ENCODE measurements at regions not wholly inside any gene's neighbourhood (a gene's known extent, or its start where the extent isn't known, plus 50 kb on each side); places are given as distances from the start of the nearest gene placed in this dataset.

DNA sequence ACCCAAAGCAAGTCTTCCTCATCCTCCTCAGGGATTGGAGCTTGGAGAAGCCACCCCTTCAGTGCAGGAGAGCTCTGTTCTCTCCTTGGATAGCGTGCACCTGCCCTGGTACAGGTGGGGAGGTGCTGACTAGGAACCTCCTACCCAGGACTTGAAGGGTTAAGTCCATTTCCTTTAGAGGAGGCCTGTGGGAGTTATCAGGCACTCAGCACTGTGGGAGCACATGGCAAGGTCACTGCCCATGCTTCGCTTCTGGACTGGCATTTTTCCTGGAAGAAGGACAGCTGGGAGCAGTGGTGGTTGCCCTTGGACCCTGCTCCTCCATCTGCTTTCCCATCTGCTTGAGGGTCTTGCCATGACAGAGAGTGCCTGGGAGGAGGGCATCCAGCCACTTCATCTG is 142.8 kb downstream of the CXCL12 start:
- DNase-seq (ENCODE audit: low read depth) = no peak

DNA sequence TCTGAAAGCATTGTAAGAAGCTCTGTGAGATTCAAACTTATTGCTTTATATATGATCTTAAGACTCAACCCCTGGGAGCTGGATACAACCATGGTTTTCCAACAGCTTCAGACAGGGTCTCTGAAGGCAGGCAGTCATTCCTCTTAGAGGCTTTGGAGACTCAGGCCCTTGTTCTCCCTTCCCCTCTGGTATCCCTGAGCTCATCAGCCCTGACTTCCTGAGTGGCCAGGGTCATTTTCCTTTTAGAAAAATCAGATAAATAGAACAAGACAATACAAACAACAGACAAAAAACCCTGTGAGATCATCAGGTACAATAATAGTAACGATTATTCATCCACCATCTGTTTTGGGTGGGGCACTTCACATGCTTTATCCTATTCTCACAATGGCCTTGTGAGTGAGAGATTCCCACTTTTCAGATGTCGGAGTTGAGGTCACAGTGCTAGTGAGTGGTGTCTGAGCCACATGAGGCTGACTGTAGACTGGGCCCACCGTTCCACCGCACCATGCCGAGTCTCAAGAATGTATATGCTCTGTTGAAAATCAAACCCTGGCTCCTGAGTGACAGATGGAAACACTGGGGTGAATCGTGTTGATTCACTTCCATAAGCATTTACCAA is 144.2 kb downstream of the CXCL12 start:
- DNase-seq (ENCODE audit: low read depth) = no peak

DNA sequence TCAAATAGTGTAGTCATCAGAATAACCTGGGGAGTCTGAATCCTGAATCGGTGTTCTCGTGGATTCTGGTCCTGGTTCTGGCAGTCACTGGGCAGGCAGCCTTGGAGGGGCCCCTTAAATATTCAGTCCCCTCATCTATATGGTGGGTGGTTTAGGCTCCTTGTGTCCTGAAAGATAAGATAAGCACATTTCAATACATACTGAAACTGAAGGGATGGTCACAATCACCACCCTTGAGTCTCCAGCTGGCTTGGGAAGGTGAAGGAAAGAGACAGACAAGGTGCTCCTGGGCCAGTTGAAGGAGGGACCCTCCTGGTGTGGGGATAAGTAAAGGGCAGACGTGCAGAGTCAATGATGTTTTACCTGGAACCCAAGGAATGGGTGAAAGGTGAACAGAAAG is 146.7 kb downstream of the CXCL12 start:
- no peak for DNase-seq (ENCODE audit: low read depth)

DNA sequence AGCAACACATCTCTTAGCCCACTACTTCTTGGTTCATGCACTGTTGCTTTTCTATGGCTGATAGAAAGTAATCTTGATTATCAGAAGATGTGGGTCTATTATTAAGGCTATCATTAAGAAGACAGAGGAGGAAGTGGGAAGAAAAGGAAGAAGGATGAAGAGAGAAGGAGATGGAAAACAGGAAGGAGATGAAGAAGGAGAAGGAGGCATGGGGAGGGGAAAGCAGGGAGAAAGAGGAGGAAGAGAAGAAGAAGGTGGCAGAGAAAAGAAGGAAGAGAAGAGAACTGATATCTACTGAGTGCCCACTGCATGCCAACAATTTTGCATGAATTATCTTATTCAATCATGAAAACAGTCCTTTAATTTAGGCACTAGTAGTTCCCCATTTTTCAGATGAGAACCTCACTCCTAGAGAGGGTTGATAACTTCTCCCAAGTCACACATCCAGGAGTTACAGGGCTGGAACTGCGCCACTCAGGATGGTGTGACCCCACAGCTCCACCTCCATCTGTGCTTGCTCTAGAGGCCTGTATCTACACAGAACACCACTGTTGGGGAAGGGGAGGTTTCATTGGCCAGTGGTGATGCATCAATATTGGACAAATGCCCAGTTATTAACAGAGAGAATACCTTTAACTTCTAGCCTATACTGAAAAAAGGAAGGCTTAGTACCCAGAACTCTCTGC is 147.4 kb downstream of the CXCL12 start:
- no peak for DNase-seq (ENCODE audit: low read depth)

DNA sequence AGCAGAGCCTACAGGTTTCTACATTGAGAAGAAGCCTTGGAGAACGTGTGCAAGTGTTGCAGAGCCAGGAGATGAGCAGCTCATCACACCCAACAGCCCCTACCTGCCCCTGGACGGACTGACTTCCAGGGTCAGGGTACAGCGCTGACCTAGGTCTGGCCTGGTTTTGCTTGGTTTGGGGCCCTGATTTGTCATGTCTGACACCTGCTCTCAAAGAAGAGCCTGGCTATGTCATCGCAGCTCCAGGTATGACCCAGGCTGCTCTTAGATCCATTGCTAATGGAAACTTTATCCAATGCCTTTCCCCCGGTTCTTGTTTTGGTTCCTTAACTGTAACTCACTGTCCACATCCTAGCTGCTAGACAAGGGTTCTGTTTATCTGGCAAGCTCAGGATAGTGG is 149.5 kb downstream of the CXCL12 start:
- no peak for DNase-seq (ENCODE audit: low read depth)

DNA sequence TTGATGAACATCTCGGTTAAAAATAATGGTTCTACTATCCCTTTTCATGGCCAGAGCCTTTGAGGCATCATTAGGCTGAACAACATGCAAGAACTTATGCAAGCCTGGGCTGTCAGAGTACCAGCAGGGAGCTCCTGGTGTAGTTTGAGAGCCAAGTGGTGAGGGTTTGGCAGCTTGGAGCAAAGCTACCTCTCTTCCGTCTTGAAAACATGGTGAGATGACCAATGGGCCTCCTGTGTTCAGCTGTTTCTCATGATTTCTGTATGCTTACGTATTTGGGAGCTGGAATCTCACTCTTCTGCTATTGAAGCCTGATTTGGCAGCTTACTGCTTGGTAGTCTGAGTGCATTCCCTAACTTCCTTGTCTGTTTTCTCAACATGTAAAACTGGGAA is 150.4 kb downstream of the CXCL12 start:
- no peak for DNase-seq (ENCODE audit: low read depth)

DNA sequence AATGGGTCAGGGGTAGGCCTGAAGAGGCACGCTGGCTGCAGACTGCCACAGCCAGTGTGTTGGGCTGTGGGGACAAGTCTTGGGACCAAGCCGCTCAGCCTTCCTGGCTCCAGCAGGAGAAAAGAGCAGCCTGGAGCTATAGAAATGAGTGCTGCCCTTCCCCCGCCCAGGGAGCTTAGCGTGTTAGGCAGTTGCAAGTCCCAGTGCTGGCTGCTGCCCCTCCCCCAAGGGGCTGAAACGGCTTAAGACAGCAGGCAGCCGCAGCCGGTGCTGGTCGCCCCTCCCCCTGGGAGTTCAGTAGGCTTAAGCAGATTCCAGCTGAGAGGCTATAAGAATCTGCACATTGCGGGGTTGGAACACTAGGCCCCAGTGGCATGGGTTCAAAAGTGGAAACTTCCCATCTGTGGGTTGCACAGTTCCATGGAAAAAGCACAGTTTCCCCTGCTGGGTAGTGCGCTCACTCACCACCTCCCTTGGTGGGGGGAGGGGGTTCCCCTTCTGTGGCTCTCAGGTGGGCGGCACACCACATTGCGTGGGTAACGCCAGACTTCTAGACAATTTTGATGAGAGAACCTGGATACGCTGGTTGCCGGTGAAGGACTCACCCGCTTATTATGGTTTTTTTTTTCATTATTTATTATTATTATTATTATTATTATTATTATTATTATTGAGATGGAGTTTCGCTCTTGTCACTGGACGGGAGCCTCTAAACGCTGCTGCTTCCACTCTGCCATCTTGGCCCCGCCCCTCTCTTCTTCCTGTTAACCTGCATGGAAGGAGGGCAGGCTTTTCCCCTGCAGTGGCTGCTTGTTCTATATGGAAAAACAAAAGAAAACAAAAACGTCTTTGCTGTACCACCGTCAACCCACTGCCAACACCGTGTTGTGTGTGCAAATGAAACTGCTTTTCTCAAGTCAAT is 151.1 kb downstream of the CXCL12 start:
- DNase-seq (ENCODE audit: low read depth) = no peak

DNA sequence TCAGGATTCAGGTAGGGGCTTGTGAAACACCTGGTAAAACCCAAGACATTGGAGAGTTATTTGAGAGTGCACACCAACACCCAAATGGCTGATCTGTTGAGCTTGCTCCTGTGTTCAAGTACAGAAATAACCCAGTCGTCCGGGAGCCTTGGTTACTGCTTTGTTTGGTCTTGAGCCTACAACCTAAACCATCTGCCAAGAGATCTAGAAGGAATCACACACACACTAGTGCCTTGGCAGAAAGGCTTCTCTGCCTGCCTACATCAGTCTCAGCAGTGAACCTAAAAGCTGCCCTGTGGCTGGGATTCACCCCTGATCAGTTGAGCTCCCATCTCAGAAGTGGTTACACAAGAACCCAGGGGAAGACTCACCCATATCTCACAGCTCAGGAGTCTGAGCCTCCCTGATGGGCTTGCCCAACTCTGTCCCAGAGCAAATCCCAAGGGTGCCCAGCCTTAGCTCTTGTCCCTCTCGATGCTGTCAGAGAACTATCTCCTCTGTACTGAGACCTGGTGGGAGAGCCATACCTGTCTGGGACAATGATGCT is 167.6 kb downstream of the CXCL12 start:
- DNase-seq (ENCODE audit: low read depth) = no peak

DNA sequence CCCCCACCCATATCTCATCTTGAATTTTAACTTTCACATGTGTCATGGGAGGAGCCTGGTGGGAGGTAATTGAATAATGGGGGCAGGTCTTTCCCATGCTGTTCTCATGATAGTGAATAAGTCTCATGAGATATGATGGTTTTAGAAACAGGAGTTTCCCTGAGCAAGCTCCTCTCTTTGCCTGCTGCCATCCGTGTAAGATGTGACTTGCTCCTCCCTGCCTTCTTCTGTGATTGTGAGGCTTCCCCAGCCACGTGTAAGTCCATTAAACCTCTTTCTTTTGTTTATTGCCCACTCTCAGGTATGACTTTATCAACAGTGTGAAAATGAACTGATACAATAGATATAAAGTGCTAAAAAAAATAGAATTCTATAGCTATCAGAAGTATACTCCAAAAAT is 168.8 kb downstream of the CXCL12 start:
- DNase-seq (ENCODE audit: low read depth) = no peak

DNA sequence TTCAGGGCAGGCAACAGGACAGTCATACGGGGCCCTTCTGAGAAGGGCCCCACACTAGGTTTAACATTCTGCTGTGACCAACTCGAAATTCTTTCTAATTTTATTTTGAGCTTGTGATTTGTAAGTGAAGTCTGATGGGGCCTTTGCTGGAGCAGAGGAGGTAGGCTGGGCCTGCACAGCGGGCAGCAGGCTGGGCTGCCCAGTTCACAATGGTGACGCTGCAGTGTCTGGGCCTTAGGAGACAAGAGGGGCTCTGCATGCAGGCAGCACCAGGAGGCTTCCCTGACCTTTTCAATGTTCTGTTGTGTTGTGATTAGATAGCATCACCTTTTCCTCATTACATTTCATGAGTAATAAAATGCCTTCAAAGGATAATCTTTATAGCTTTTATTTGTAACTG is 175.1 kb downstream of the CXCL12 start:
- no peak for DNase-seq (ENCODE audit: low read depth)

DNA sequence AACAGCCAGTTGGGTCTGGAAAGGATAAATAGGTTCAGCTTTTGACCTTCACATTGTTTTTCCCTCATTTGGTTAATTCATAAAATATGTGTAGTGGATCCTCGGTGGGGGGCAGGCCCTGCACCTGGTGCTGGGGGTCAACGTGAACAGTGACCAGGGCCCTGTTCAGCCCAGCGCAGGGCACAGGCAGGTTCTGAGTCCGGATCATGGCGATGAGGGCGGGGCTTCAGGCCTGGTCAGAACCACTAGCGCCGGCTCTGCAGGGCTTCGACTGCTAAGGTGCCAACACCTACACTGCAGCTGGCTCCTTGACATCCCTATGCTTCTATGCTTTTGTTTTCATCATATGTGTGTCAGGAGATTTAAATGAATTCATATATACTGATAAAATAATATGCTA is 177.7 kb downstream of the CXCL12 start:
- no peak for DNase-seq (ENCODE audit: low read depth)

DNA sequence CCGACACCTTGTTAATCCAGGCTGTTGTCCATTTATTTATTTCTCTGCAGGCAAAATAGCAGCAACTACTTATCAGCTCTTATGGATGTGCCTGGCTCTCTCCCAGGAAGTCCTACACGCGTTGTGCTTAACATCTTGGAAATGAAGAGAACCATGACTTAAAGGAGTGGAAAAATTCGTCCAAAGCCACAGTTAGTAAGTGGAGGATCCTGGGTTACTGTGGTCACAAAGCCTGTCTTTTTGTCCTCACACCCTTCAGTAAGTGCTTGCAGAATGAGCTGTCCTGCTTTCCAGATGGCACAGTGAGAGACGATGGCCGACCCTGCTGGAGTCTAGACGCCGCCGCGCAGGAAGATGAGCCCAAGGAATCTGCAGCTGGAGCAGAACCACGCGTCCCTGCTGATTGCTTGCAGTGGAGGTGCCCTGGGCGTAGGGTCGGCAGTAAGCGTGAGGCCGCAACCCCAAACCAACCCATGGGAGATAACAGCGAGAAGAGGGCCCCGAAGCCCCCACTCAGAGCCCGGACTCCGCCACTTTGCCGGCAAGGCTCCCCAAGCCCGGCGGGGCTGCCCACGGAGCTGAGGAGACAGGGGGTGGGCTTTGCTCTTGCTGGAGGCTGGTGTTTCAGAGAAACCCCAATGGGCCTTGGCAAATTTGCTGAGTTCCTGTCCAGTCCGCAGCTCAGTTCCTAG is 178.6 kb downstream of the CXCL12 start:
- DNase-seq (ENCODE audit: low read depth) = no peak

DNA sequence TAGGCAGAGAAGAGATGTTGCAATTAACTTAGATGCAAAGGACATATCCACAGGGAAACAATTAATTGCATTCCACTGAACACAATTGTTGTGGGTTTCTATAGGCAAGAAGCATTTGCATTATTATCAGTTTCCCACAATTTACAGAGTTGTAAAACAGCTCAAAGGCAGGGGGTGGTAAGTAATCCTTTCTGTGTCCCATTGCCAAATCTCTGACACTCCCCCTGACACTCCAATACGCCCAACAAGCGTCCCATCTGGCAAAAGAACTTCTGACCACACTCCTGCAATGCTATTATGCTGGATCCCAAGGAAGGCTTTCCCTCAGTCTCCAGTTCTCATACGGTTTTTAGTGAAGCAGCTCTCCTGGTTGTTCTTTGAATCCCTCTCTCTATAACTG is 179.8 kb downstream of the CXCL12 start:
- DNase-seq (ENCODE audit: low read depth) = no peak

DNA sequence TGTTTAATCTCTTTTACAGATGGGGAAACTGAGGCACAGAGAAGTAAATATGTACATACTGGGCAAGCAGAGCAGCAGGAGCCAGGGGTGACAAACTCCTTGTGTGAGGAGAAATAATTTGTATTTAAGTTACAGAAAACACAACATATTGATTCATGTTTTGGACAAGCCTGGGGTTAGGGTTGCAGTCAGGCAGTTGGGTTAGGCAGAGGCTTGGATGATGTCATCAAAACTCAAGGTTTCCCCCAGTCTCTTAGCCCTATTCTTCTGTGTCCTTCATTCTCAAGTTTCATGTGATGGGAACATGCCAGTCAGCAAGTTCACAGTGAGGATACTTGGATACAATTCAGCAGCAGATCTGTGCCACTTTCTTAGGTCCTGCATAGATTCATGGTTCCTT is 181.4 kb downstream of the CXCL12 start:
- DNase-seq (ENCODE audit: low read depth) = no peak

DNA sequence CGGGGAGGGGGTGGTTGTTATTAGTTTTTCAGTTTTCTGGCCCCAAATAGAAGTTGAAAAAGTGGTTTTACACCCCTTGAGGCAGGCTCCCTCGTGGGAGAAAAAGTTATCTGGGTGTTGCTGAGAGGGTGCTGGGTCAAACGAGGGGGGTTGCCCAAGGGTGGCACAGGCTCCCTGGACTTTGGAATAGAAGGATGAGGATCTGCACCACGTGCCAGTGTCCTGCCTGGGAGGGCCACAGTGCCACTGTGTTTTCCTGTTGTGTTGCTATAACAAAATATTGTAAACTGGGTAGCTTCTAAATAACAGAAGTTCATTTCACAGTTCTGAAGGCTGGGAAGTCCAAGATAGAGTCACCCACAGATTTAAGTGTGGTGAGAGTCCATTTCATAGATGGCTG is 181.9 kb downstream of the CXCL12 start:
- DNase-seq (ENCODE audit: low read depth) = no peak

DNA sequence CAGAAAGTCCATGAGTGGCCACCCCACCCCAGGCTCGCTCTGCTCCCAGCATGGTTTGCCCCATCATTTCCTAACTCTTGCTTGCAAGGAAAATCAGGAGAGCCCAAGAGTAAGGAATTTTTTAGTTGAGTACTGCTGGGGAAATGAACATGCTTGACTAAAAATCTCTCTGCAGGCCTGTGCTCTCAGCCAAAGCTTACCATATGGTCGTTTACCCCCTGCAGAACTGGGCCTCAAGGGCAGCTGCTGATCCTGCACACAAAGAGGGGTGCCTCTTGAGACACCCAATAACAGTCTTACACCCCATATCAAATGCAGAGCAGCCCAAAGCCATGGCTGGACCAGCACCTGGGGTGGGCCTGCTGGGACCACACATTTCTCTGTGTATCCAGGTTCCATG is 183.2 kb downstream of the CXCL12 start:
- no peak for DNase-seq (ENCODE audit: low read depth)

DNA sequence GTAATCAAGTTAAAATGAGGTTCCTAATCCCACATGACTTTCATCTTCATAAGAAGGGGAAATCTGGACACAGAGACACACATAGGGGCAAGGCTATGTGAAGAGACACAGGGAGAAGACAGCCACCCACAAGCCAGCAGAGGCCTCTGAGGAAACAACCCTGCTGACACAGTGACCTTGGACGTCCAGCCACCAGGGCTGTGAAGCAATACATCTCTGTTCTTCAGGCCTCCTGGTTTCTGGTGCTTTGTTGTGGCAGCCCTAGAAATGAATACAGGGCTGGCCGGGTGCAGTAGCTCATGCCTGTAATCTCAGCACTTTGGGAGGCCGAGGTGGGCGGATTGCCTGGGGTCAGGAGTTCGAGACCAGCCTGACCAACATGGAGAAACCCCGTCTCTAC is 183.9 kb downstream of the CXCL12 start:
- no peak for DNase-seq (ENCODE audit: low read depth)

DNA sequence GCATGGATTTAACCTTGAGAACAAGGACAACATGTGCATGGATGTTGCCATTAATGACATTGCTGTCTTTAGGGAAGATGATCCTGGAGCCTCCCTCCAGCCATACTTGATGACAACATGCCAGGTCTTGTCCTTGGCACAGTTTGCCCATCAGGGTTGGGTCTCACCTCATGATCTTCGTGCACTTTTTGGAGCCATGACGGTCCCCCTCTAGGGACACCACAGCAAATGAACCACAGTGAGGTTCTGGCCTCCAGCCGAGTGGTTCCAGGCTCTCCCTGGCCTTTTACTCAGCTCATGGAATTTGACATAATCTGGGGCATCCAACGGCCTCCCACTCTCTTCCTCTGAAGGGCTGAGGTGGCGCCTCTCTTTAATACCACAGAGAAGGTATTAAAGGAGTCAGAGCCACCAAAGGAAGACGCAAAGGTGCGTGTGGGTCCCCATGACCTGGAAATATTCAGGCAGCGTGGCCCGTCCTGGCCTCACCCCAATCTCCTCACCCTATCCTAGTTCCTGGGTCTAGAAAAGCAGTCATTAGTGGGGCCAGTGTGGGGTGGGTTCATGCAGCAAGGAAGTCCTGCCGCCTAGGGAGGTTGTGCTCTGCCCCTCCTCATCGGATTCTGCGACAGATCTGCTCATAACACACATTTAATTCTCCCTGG is 184.8 kb downstream of the CXCL12 start:
- no peak for DNase-seq (ENCODE audit: low read depth)

DNA sequence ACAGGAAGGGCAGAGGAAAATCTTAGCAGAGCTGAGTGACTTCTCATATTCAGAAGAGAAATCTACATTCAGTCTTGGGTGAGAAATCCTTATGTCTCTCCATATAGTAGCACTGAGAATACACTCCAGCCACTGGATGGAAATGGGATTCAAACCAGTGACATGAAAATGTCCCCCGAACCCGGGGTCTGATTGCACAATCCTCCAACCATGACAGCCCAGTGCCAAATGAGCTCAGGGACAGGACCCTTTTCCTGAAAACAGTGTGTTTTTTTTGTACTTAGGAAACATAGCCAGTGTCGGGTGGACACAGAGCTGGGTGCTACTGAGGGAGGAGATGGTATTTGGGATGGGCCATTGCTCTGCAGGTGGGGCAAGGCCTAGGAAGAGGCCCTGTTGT is 185.6 kb downstream of the CXCL12 start:
- no peak for DNase-seq (ENCODE audit: low read depth)

DNA sequence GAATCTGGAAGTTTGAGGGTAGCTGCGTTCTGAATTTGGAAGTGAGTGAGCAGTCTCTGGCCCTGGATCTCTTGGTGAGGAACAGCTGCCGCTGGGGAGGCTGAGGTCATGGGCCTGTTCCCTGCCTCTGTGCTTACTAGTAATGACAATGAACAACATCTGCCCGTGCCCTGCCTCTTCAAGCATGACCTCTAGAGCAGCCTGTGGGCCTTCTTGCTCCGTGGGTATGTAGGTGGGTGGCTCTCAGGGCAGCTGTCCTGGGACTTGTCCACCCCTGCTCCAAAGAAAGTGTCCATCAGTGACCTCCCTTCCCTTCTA is 186.2 kb downstream of the CXCL12 start:
- DNase-seq (ENCODE audit: low read depth) = no peak

DNA sequence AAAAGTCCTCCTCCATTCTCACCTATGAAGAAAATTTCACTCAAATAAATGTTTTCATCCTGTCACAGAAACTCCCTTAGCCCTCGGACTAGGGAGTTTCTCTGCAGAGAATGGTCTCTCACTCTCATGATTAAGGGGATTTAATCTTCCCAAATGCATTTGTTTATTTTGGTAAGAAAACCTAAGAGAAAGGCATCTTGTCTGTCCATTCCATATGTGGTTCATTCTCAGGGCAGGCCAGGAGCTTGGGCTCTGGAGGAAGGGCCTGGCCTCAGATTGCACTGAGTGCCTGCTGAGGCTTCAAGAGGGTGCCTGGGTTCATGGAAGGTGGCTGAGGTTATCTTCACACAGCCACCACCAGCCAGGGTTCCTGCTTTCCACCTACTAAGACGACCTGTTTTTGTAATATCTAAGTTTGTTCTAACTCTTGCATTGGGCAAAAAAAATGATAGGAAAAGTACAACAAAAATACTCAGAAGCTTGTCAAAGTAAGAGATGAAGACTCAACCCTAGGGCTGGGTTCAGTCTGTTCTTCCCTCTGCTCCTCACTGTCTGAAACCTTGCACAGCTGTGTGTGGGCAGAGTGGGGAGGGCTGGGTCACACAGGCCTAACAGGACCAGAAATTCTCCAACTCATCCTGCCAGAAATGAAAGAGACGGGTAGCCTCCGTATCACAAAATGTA is 186.7 kb downstream of the CXCL12 start:
- DNase-seq (ENCODE audit: low read depth) = no peak
